ENCODE measurements at regions not wholly inside any gene's neighbourhood (a gene's known extent, or its start where the extent isn't known, plus 50 kb on each side); places are given as distances from the start of the nearest gene placed in this dataset.
A peak's percentile ranks its signal among the peaks of the same experiment; 100 is the strongest.

- Histone ChIP-seq H2AFZ (ENCODE audit: low read length) (no peak overlapping the region), H3K4me2 (ENCODE audit: insufficient read depth, low read length) (no peak overlapping the region), H3K36me3 (ENCODE audit: insufficient read depth, low read length) (no peaks in the 10 kb centered on the region), H3K4me3 (ENCODE audit: insufficient read depth, low read length) (no peak overlapping the region), H3K4me1 (ENCODE audit: insufficient read depth, low read length) (peaks cover 23% of the 10 kb centered on the region), H3K79me2 (ENCODE audit: insufficient read depth, low read length) (no peaks in the 10 kb centered on the region), H3K9me3 (ENCODE audit: low read depth, low read length) (no peaks in the 10 kb centered on the region), H4K20me1 (ENCODE audit: insufficient read depth, low read length) (no peaks in the 10 kb centered on the region), H3K27ac (ENCODE audit: low read depth, low read length) (no peak overlapping the region), H3K27me3 (ENCODE audit: insufficient read depth, low read length) (no peaks in the 10 kb centered on the region)
- DNase-seq (ENCODE audit: insufficient read length, low spot score, missing footprints): no peak
- no peak for TF ChIP-seq CTCF (IDR thresholded peaks at IDR 0.05; ENCODE audit: extremely low read depth, low read depth, low read length)
Observed at GRCh38 chr3:177752831-177753230, 555.5 kb upstream of the TBL1XR1 start.

GRCh38 chr3:177753451-177754155, 556.3 kb upstream of the TBL1XR1 start:
- Histone ChIP-seq H3K27ac (ENCODE audit: low read depth, low read length) (peak overlapping the region; percentile 84), H2AFZ (ENCODE audit: low read length) (peak overlapping the region; percentile 17), H3K36me3 (ENCODE audit: insufficient read depth, low read length) (no peaks in the 10 kb centered on the region), H3K4me3 (ENCODE audit: insufficient read depth, low read length) (no peak overlapping the region), H3K27me3 (ENCODE audit: insufficient read depth, low read length) (no peaks in the 10 kb centered on the region), H3K79me2 (ENCODE audit: insufficient read depth, low read length) (no peaks in the 10 kb centered on the region), H3K9me3 (ENCODE audit: low read depth, low read length) (no peaks in the 10 kb centered on the region), H4K20me1 (ENCODE audit: insufficient read depth, low read length) (no peaks in the 10 kb centered on the region), H3K4me1 (ENCODE audit: insufficient read depth, low read length) (peaks cover 27% of the 10 kb centered on the region), H3K4me2 (ENCODE audit: insufficient read depth, low read length) (peak overlapping the region; percentile 21)
- peak; percentile 73 for DNase-seq (ENCODE audit: insufficient read length, low spot score, missing footprints)
- peak; percentile 14 for TF ChIP-seq CTCF (IDR thresholded peaks at IDR 0.05; ENCODE audit: extremely low read depth, low read depth, low read length)

- Histone ChIP-seq H3K36me3 (ENCODE audit: insufficient read depth, low read length) (no peaks in the 10 kb centered on the region), H3K4me2 (ENCODE audit: insufficient read depth, low read length) (peak overlapping the region; percentile 11), H3K4me1 (ENCODE audit: insufficient read depth, low read length) (peaks cover 35% of the 10 kb centered on the region), H3K9me3 (ENCODE audit: low read depth, low read length) (no peaks in the 10 kb centered on the region), H3K27me3 (ENCODE audit: insufficient read depth, low read length) (no peaks in the 10 kb centered on the region), H3K4me3 (ENCODE audit: insufficient read depth, low read length) (no peak overlapping the region), H3K27ac (ENCODE audit: low read depth, low read length) (peak overlapping the region; percentile 84), H3K79me2 (ENCODE audit: insufficient read depth, low read length) (no peaks in the 10 kb centered on the region), H4K20me1 (ENCODE audit: insufficient read depth, low read length) (no peaks in the 10 kb centered on the region), H2AFZ (ENCODE audit: low read length) (peak overlapping the region; percentile 78)
- no peak for DNase-seq (ENCODE audit: insufficient read length, low spot score, missing footprints)
- TF ChIP-seq CTCF (IDR thresholded peaks at IDR 0.05; ENCODE audit: extremely low read depth, low read depth, low read length): no peak
Observed at GRCh38 chr3:177754508-177754921, 557.2 kb upstream of the TBL1XR1 start.

GRCh38 chr3:177758126-177758525, 560.8 kb upstream of the TBL1XR1 start:
- DNase-seq (ENCODE audit: insufficient read length, low spot score, missing footprints): no peak
- Histone ChIP-seq H3K4me3 (ENCODE audit: insufficient read depth, low read length) (no peak overlapping the region), H3K27ac (ENCODE audit: low read depth, low read length) (peak overlapping the region; percentile 59), H3K4me1 (ENCODE audit: insufficient read depth, low read length) (peaks cover 40% of the 10 kb centered on the region), H3K4me2 (ENCODE audit: insufficient read depth, low read length) (no peak overlapping the region), H3K27me3 (ENCODE audit: insufficient read depth, low read length) (no peaks in the 10 kb centered on the region), H3K36me3 (ENCODE audit: insufficient read depth, low read length) (no peaks in the 10 kb centered on the region), H3K9me3 (ENCODE audit: low read depth, low read length) (no peaks in the 10 kb centered on the region), H4K20me1 (ENCODE audit: insufficient read depth, low read length) (no peaks in the 10 kb centered on the region), H2AFZ (ENCODE audit: low read length) (no peak overlapping the region), H3K79me2 (ENCODE audit: insufficient read depth, low read length) (no peaks in the 10 kb centered on the region)
- no peak for TF ChIP-seq CTCF (IDR thresholded peaks at IDR 0.05; ENCODE audit: extremely low read depth, low read depth, low read length)

Measured in osteoblast (primary cell).